GM19463 (cell line): ENCODE measurements at regions not wholly inside any gene's neighbourhood (a gene's known extent, or its start where the extent isn't known, plus 50 kb on each side); places are given as distances from the start of the nearest gene placed in this dataset.
"Not testable (repeated sequence)": the region's sequence is repeated elsewhere in the genome, so short reads cannot be mapped to it uniquely, and the experiment has no call there.

Source experiments
- ATAC-seq: cut with Tn5 transposase; IDR thresholded peaks from one replicate; pipeline ENCODE4 v1.9.1; 2021; ENCODE audit warnings: mild to moderate bottlenecking, moderate library complexity; ENCODE audit not compliant: unreplicated experiment

DNA sequence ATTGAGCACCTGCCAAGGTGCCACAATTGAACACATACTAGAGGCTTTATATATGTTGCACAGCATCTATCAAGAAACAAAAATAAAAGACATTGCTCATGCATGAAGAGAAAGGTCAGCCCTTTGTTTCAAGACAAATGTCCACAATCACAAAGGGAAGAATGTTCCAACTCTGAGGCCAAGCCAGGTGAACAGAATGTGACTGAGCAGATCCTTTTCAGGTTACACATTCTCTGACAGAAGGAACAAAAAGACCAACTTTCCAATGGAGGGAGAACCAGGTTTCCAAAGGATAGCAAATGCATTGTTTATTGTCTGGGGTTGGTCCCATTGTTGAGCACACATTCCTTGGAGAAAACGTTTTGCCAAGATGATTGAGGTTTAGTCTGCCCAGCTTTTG is 50.2 kb upstream of the FAM174B start:
- no peak for ATAC-seq

DNA sequence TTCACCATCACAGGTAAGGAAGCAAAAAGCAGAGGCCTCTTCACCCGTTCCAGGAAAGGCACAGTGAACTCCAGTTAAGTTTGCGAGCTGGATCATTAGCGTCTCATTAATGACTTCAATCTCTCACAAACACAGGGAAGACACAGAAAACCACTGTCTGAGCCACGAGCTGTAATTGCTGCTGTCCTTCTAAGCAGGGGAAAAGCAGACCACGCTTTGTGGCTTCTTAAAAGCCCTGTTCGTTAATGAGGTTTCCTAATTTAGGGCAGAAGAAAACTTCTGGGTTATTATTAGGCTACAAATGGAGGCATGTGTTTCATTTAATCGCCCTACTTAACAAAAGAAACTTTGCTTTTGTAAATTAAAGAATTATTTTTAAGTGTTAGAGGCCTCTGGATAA is 50.6 kb upstream of the FAM174B start:
- ATAC-seq = no peak

DNA sequence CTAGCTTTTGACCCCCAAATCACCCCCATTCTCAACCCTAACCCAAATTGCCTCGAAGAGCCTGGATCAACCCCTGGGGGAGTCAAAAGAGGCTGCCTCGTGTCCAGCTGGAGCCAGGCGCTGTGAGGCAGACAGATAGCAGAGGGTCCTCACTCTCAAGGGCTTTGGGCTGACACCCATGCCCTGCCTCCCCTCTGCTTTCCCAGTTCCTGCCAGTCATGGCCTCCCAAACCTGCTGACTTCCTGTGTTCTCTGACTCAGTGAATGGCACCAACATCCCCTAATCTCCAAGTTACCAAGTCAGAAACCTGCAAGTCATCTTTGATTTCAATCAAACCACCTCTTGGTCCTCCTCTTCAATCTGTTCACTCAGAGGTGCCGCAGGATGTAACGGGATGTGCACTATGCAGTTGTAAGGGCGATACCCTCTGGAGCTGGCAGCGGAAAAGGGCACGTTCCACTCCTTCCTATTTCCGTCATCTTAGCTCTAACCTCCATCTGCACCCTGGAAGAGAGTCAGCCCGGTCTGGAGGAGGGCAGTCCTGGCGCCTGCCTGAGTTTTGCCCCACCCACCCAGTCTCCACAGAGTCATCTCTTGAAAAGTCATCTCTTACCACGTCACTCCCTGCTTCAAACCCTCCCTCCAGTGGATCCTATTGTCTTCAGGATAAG is 52.4 kb upstream of the FAM174B start:
- ATAC-seq = no peak

DNA sequence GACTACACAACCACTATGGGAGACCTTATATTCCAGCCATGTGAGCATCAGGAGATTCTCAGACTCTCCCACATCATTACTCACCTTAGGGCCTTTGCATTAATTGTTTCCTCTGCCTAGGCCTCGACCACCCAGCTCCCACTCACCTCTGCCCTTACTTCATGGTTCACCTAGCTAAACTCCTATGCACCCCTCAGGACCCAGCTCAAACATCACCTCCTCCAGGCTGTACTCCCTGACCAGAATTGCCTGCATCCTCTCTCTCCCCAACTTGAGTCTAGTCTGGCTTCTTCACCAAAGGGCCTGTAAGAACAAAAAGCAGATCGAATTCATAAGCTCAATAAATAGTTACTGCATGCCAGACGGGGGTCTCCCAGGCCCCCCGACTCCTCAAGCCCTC is 53.1 kb upstream of the FAM174B start:
- ATAC-seq = no peak

DNA sequence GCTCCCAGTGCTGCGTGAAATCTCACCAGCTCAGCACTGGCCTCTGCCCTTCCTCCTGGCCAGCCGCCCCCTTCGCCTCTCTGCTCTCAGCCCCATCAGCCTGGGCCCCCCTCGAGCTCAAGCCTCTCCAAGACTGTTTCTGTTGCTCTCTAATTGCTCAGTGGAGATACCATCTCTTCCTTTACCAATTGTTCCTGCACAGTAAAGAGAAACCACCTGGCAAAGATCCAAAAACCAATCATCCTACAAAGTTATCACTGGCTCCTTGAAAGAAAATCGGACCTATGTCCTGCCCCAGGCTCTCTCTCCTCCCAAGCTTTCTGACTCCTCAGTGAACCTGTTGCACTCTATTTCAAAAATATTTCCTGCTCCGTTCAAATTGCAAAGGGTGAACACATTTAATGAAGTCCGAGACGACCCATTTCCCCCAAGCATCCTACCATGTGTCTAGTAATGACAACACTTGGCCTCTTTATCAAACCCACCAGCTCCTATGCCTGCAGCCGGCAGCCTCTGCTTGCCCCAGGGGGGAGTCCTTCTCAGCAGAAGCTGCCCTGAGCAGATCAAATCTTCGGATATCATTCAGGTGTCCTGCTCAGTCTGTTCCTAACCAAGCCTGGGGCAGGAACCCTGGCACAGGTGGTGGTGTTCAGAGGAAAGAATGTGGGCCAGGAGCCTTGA is 53.7 kb upstream of the FAM174B start:
- ATAC-seq = no peak

DNA sequence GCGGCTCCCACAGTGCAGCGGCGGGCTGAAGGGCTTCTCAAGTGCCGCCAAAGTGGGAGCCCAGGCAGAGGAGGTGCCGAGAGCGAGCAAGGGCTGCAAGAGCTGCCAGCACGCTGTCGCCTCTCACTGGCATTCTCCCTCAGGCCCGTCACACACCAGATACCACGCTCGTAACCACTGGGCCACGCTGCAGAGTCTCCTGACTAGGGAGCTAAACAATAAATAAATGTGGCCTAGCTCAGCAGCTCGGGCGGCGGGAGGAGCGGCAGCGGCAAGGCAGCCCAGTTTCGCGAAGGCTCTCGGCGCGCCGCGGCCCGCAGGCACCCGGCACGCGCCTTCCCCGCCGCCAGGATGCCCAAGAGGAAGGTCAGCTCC is 55.9 kb upstream of the FAM174B start:
- no peak for ATAC-seq

DNA sequence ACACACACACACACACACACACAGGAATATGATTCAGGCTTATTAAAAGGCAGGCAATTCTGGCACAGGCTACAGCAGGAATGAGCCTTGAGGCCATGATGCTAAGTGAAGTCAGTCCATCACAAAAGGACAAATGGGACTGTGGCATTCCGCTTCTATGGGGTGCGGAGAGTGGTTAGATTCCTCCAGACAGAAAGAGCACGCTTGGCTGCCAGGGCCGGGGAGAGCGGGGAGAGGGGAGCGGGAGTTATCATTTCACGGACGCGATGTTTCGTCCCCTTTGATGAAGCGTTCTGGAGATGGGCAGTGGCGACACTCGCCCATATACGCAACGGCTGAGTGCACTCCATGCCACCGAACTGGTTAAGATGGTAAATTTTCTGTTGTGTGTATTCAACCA is 58.5 kb upstream of the FAM174B start:
- peak; percentile 30 for ATAC-seq

DNA sequence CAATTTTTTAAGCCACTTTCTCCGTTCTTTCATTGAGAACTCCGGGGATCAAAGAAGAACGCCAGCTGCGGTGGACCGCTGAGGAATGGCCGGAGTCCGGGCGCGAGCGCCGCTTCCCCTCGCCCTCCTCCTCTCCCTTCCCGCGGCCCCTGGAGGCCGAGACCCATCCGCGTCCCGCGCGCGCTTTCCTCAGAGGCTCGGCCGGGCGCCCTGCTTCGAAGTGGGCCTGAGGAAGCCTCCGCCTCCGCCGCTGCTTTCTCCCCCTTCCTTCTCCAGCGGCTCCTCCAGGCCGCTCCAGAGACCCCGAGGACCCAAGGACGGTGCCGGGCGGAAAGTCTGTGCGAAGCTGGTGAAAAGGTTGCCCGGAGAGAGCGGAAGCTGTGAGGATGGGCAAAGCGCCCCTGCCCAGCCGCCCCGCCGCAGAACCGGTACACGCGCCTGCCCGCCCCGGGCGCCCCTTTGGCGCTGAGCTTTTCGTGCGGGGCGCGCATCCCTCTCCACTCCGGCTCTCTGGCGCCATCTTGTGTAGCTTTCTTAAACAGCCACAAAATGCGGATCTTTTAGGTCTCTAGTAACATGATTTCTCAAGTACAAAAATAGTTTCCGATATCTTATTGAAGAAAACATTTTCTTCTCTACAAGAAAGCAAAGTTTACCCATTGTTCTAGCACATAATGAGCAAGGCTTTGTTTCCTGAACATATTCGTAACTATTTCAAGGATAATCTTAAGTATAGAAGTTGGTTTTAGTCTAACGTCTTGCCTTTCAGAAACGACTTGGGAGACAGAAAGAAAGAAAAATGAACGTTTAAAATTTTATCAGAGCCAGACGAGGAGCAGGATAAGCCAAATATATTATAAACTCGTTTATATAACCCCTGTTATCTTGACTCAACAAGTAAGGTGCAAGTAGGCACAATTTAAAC is 59.2 kb upstream of the FAM174B start:
- peak; percentile 62 for ATAC-seq

DNA sequence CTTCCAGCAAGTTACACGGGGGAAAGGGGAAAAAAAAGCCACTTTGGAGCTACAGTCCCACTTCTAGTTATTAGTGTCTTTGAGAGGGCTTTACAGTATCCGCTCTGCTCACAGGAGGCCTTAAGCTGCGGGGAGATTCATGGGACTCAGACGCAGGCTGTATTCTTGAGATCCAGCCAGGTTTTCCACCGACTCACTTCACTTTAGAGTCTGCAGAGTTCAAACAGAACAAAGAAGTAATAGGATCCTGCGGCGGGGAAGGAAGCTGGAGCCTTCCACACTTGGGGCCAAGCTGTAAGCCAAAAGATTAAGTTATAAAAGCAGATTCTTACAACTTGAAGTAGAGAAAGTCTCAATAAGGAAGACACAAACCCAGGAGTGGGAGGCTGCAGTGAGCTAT is 60.2 kb upstream of the FAM174B start:
- ATAC-seq = no peak

DNA sequence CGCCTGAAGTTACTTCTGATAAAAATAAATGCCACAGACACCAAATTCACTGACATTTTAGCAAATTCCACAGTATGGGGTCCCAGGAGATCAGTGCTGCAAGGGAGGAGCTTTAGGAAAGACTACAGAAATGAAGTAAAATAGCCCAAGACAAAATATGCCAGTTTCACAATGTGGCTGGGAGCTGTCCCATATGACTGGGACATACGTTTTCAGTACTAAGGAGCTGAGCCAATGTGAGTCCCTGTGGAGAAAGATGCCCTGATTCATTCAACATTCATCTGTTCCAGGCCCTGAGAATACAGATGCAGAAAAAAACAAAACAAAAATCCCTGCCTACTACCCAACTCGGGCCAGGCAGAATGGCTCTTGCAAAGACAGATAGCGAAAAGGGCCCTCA is 63.4 kb upstream of the FAM174B start:
- no peak for ATAC-seq

DNA sequence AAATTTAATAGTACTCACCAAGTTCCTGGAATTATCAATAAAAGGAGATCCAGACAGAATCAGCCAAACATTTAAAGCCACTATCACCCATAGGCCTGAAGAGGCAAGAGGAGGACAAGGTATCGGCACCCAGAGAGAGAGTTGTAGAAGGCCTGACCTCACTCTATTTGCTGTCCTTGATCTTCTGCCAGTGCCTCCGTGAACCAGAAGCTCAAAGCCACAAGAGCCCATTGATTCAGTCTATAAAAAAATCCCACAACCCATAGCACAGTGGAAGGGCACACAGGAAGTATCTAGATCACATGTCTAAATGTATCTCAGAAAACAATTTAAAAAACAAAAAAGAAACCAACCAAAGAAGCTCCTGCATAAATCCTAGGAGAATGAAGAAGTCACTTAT is 68.6 kb upstream of the FAM174B start:
- no peak for ATAC-seq

DNA sequence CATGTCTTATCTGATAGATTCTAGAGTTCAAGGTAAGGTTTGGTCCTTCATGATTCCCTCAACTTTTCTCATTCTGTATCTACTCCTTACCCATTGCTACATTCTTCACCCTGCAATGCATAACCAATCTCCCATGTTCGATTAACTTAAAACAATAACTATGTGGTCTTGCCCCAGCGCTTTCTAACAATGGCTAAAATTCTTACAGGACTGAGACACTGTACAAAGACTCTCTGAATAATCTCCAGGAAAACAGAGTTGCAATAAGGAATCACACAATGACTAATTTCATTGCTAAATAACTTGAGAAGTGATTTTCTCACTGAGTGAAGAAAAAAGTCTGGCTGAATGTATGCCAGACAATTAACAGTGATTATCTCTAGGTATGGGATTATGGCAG is 69.6 kb upstream of the FAM174B start:
- no peak for ATAC-seq

DNA sequence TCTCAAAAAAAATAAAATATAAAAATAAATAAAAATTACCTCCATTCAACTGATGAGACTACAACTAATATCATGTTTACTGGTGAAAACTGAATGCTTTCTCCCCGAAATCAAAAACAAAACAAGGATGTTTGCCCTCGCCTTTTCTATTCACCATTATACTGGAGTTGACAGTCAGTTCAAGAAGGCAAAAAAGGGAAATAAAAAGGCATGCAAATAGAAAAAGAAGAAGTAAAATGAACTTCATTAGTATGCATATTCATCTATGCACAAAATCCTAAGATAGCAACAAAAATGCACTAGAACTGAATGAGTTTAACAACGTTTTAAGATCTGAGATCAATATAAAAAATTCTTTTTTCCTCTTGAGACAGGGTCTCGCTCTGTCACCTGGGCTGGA is 72.7 kb upstream of the FAM174B start:
- ATAC-seq = no peak

DNA sequence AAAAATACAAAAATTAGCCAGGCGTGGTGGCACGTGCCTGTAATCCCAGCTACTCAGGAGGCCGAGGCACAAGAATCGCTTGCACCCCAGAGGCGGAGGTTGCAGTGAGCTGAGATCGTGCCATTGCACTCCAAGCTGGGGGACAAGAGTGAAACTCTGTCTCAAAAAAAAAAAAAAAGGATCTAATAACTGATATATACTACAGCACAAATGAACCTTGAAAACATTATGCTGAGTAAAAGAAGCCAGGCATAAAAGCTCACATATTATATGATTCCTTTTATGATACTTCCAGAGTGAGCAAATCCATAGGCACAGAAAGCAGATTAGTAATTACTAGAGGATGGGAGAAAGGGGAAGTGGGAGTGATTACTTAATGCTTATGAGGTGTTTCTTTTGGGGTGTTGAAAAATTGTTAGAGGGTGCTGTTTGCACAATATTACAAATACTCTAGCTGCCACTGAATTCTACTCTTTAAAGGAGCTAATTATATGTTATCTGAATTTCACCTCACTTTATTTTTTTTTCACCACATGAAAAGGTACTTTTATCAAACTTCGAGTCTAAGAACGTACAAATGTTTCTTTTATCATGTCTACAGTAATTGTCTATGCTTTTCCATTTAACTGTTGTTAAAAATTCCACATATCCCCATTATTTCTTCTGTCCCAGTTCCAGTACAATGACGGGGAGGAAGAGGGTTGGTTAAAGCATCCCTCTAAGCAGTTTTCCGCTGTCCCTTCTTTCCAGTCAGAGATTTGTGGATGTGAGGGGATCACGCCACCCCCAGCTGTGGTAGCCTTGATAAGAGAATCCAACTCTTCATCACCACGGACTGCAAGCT is 77.7 kb upstream of the FAM174B start:
- ATAC-seq = no peak

DNA sequence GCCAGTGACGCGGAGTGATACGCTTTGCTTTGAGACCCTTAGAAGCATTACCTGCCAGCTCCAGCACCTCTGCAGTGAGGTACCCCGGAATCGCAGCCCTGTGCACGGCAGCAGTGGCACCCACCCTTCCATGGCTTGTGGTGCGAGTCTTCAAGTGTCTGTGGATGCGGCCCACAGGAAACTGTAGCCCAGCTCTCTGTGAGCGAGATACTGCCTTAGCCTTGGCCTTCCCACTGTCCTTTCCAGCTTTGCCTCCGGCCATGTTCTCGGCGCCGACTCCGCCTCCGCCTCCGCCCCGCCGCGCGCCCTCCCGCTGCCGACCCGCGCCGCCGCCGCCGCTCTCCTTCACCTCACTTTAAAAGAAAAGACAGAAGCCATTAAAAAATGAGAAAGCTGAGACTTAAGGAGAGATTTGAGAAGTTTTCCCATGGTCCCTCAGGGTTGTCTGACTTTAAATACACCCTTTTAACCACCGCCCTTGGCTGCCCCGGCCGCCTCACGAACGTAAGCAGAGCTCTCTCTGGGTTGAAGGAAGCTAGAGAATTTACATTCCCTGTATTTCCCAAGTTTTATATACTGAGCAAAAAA is 78.5 kb upstream of the FAM174B start:
- ATAC-seq = no peak

DNA sequence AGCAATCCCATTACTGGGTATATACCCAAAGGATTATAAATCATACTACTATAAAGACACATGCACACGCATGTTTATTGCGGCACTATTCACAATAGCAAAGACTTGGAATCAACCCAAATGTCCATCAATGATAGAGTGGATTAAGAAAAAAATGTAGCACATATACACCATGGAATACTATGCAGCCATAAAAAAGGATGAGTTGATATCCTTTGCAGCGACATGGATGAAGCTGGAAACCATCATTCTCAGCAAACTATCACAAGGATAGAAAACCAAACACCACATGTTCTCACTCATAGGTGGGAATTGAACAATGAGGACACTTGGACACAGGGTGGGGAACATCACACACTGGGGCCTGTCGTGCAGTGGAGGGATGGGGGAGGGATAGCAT is 83.7 kb upstream of the FAM174B start:
- not testable (repeated sequence) for ATAC-seq

DNA sequence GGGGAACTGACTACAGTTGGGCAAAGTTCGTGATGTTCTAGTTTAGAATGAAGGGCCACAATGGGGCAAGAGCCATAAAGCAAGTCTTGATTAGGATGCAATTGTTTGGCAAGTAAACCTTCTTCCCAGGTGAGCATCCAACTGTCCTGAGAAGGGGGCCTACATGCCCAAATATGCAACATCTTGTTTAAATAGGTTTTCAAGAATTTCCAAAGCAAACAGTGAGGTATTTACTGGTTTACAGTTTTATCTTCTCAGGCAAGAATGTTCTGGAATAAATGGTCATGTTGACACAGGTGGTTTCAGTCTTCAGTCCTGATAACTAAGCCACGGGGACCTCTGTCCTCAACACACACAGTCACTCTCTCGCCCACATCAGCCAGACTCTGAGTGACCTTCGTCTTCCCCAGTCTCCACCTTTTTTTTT is 90.3 kb upstream of the FAM174B start:
- ATAC-seq = no peak

DNA sequence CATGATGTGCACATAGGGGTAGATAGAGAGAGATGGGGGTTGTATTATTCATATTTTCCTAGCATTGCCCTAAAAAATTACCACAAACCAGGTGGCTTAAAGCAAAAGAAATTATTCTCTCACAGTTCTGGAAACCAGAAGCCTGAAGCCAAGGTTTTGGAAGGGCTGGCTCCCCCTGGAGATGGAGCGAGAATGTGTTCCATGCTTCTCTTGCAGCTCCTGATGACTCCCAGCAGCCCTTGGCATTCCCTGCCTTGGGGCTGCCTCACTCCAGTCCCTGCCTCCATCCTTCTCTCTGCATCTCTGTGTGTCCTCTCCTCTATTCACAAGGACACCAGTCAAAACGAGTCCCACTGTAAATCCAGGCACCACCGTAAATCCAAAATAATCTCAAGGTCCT is 91.5 kb upstream of the FAM174B start:
- no peak for ATAC-seq

DNA sequence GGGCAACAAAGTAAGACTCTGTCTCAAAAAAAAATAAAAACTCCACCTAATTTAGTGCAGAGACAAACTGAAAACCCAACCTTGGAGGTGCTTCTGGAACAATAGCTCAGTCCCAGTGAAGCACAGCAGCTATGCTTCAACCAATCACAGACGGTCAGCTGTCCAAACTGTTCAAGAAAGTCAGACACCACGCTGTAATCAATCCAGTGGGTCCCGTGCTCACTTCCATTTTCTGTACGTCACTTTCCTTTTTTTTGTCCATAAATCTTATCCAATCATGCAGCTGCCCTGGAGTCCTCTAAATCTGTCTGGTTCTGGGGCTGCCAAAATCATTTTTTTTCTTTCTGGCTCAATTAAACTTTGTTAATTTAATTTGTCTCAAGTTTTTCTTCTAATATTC is 93.6 kb upstream of the FAM174B start:
- ATAC-seq = no peak

DNA sequence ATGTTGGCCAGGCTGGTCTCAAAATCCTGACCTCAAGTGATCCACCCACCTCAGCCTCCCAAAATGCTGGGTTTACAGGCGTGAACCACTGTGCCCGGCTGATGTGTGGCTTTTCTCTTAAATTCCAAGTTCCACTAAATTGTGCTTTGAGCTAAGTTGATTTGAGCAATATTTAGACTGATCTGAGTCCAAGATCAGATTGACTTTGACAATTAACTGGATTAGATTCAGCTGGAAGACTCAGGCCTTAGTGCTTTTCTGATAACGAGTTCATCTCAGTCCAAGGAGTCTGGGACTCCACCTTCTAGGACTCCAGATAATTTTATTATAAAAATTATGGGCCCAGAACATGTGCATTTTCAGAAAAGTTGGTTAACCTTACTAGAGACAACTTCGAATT is 94.4 kb upstream of the FAM174B start:
- no peak for ATAC-seq

DNA sequence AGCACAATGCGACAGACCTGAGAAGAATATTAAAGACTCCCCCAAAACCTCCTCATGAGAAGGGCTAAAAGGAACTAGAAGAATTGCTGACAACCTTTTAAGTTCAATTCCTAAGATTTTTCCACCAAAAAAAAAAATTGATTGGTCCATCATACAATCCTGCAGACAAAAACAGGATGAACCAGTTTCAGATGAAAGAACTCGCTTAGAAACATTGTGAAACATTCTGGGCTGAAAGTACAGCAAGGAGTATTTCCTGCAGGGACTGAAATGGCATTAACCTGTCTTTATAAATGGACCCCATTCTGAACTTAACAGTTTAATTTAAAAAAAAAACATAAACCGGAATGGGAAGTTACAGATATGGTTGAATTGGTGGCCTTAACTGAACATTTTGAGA is 96.0 kb upstream of the FAM174B start:
- ATAC-seq = no peak
